ENCODE measurements at regions not wholly inside any gene's neighbourhood (a gene's known extent, or its start where the extent isn't known, plus 50 kb on each side); places are given as distances from the start of the nearest gene placed in this dataset.

DNA sequence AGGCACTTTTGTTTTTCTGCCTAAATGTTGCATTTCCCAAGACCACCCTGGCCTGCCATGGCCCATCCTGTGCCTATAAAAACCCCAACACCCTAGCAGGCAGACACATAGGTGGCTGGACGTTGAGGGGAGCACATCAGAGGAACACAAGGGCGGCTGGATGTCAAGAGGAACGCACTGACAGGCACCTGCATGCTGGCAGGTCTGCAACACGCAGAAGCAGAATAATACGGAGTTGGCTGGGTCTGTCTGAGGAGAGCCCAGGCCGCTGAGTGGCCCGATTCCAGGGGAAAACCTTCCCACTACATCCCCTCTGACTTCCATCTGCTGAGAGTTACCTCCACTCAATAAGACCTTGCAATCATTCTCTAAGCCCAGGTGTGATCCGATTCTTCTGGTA, 765.6 kb downstream of the PLOD2 start:
- Mint-ChIP-seq H3K4me3 (ENCODE audit: unreplicated experiment) (no peak overlapping the region), H3K27ac (ENCODE audit: unreplicated experiment) (no peak overlapping the region), H3K4me1 (ENCODE audit: low read depth, unreplicated experiment) (peaks cover 27% of the 10 kb centered on the region), H3K36me3 (ENCODE audit: unreplicated experiment) (no peaks in the 10 kb centered on the region), H3K27me3 (ENCODE audit: unreplicated experiment) (no peaks in the 10 kb centered on the region), H3K9me3 (ENCODE audit: unreplicated experiment) (no peaks in the 10 kb centered on the region)
- TF ChIP-seq, protein P1, sequence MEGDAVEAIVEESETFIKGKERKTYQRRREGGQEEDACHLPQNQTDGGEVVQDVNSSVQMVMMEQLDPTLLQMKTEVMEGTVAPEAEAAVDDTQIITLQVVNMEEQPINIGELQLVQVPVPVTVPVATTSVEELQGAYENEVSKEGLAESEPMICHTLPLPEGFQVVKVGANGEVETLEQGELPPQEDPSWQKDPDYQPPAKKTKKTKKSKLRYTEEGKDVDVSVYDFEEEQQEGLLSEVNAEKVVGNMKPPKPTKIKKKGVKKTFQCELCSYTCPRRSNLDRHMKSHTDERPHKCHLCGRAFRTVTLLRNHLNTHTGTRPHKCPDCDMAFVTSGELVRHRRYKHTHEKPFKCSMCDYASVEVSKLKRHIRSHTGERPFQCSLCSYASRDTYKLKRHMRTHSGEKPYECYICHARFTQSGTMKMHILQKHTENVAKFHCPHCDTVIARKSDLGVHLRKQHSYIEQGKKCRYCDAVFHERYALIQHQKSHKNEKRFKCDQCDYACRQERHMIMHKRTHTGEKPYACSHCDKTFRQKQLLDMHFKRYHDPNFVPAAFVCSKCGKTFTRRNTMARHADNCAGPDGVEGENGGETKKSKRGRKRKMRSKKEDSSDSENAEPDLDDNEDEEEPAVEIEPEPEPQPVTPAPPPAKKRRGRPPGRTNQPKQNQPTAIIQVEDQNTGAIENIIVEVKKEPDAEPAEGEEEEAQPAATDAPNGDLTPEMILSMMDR (IDR thresholded peaks at IDR 0.05; ENCODE audit: partially characterized antibody, unreplicated experiment), result no peak
- DNase-seq, result no peak

DNA sequence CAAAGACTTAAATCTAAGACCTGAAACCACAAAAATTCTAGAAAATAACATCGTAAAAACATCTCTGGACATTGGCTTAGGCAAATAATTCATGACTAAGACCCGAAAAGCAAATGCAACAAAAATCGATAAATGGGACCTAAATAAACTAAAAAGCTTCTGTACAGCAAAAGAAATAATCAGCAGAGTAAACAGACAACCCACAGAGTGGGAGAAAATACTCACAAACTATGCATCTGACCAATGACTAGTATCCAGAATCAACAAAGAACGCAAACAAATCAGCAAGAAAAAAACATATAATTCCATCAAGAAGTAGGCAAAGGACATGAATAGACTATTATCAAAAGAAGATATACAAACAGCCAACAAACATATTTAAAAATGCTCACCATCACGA, 749.4 kb downstream of the PLOD2 start:
- Mint-ChIP-seq H3K27ac (ENCODE audit: unreplicated experiment) (no peak overlapping the region), H3K4me1 (ENCODE audit: low read depth, unreplicated experiment) (no peaks in the 10 kb centered on the region), H3K36me3 (ENCODE audit: unreplicated experiment) (no peaks in the 10 kb centered on the region), H3K27me3 (ENCODE audit: unreplicated experiment) (no peaks in the 10 kb centered on the region), H3K9me3 (ENCODE audit: unreplicated experiment) (no peaks in the 10 kb centered on the region), H3K4me3 (ENCODE audit: unreplicated experiment) (no peak overlapping the region)
- TF ChIP-seq, protein P1 (IDR thresholded peaks at IDR 0.05; ENCODE audit: partially characterized antibody, unreplicated experiment), result no peak
- no peak for DNase-seq

DNA sequence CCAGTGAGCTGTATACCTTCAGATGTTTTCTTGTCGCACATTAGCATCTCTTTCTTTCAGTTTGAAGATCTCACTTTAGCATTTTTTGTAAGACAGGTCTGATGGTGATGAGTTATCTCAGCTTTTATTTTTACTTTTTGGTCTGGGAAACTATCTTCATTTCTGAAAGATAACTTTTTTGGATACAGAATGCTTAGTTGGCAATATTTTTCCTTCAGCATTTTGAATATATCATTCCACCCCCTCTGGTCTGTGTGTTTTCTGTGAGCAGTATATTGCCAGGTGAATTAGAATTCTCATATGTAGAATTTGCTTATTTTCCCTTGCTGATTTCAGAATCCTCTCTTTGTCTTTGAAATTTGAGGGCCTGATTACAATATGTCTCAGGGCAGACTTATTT, 743.3 kb downstream of the PLOD2 start:
- Mint-ChIP-seq H3K36me3 (ENCODE audit: unreplicated experiment) (no peaks in the 10 kb centered on the region), H3K4me1 (ENCODE audit: low read depth, unreplicated experiment) (no peaks in the 10 kb centered on the region), H3K27me3 (ENCODE audit: unreplicated experiment) (no peaks in the 10 kb centered on the region), H3K4me3 (ENCODE audit: unreplicated experiment) (no peak overlapping the region), H3K9me3 (ENCODE audit: unreplicated experiment) (no peaks in the 10 kb centered on the region), H3K27ac (ENCODE audit: unreplicated experiment) (no peak overlapping the region)
- TF ChIP-seq, protein P1 (IDR thresholded peaks at IDR 0.05; ENCODE audit: partially characterized antibody, unreplicated experiment), result no peak
- no peak for DNase-seq

DNA sequence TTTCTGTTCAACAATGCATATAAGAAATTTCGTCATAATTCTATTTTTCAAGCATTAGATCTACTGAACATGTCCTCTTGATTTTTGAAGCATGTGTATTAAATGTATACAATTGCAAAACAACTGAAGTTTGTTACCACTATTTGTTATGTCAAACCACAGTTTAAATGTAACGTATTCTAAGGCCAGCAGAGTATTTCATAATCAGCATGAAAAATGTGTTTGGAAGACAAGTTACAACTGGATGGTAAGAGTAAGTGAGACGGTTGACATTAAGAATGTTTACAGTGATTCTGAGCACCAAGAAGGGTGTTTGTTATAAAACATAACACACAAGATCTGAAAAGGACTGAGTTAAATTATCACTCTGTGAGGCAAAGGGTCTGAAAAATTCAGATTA, 738.4 kb downstream of the PLOD2 start:
- H3K27me3 Mint-ChIP-seq (ENCODE audit: unreplicated experiment), result no peaks in the 10 kb centered on the region
- no peaks in the 10 kb centered on the region for H3K36me3 Mint-ChIP-seq (ENCODE audit: unreplicated experiment)
- no peaks in the 10 kb centered on the region for H3K4me1 Mint-ChIP-seq (ENCODE audit: low read depth, unreplicated experiment)
- no peak overlapping the region for H3K27ac Mint-ChIP-seq (ENCODE audit: unreplicated experiment)
- TF ChIP-seq, protein P1 (IDR thresholded peaks at IDR 0.05; ENCODE audit: partially characterized antibody, unreplicated experiment), result no peak
- DNase-seq, result no peak
- no peak overlapping the region for H3K4me3 Mint-ChIP-seq (ENCODE audit: unreplicated experiment)
- H3K9me3 Mint-ChIP-seq (ENCODE audit: unreplicated experiment), result no peaks in the 10 kb centered on the region

DNA sequence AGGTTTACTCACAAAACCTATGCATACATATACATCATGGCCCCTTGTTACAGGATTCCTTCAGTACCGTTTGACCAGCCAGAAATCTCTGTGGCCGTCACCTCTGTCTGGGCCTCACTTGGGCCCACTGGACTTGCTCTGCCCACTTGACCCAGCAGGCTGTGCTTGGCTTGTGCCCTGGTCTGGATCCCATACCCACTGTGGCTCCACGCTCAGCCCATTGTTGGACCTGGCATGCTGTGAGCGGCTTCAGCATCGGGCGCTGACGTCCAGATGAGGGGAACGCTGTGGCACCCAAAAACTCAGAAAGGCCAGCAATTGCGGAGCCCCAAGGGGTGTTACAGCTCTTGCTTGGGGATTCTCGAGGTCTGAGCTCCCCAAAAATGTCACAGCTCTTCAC, 733.6 kb downstream of the PLOD2 start:
- H3K27ac Mint-ChIP-seq (ENCODE audit: unreplicated experiment), result no peak overlapping the region
- no peaks in the 10 kb centered on the region for H3K27me3 Mint-ChIP-seq (ENCODE audit: unreplicated experiment)
- H3K36me3 Mint-ChIP-seq (ENCODE audit: unreplicated experiment), result no peaks in the 10 kb centered on the region
- no peak overlapping the region for H3K4me3 Mint-ChIP-seq (ENCODE audit: unreplicated experiment)
- TF ChIP-seq, protein P1 (IDR thresholded peaks at IDR 0.05; ENCODE audit: partially characterized antibody, unreplicated experiment), result no peak
- peaks cover 3% of the 10 kb centered on the region for H3K4me1 Mint-ChIP-seq (ENCODE audit: low read depth, unreplicated experiment)
- no peak for DNase-seq
- H3K9me3 Mint-ChIP-seq (ENCODE audit: unreplicated experiment), result no peaks in the 10 kb centered on the region

Data from glutamatergic neuron (in vitro differentiated cells).